Bronchial epithelial cell (primary cell): ENCODE measurements at regions not wholly inside any gene's neighbourhood (a gene's known extent, or its start where the extent isn't known, plus 50 kb on each side); places are given as distances from the start of the nearest gene placed in this dataset.
A peak's percentile ranks its signal among the peaks of the same experiment; 100 is the strongest.

Source experiments
- DNase-seq: peaks from one replicate; pipeline ENCODE4 v3.0.0-alpha.2; 2010; ENCODE audit warnings: low read depth
- FAIRE-seq: peaks from 2 replicates; lab custom pipeline; 2011; peaks lifted over from hg19 to GRCh38; lab: Jason Lieb, UNC
- H3K27me3 ChIP-seq: 2 replicates; pipeline ENCODE4 v1.5.1; 2011; ENCODE audit warnings: low read length; ENCODE audit not compliant: control insufficient read depth, insufficient read depth
- H3K36me3 ChIP-seq: 2 replicates; pipeline ENCODE4 v1.5.1; 2011; ENCODE audit warnings: low read length; ENCODE audit not compliant: control insufficient read depth, insufficient read depth
- H3K4me3 ChIP-seq: 2 replicates; pipeline ENCODE4 v1.5.1; 2011; ENCODE audit warnings: mild to moderate bottlenecking, low read depth, low read length, control low read depth
- CTCF ChIP-seq: IDR thresholded peaks from 2 replicates; pipeline ENCODE4 v1.5.1; 2011; ENCODE audit warnings: mild to moderate bottlenecking, moderate library complexity, low read length, control low read depth, inconsistent platforms; ENCODE audit not compliant: insufficient read depth, severe bottlenecking

GRCh38 chr10:83333566-83333965 lies 805.7 kb upstream of the GHITM start:
- Histone ChIP-seq H3K4me3 (no peak overlapping the region), H3K36me3 (no peaks in the 10 kb centered on the region), H3K27me3 (no peaks in the 10 kb centered on the region)
- FAIRE-seq: no peak
- no peak for TF ChIP-seq CTCF
- peak; percentile 54 for DNase-seq

- H3K4me3 ChIP-seq: no peak overlapping the region
- FAIRE-seq (no peak), DNase-seq (no peak)
- no peaks in the 10 kb centered on the region for H3K27me3 ChIP-seq
- no peak for TF ChIP-seq CTCF
- H3K36me3 ChIP-seq: no peaks in the 10 kb centered on the region
Observed at GRCh38 chr10:83343676-83344075, 795.6 kb upstream of the GHITM start.

- Histone ChIP-seq H3K36me3 (no peaks in the 10 kb centered on the region), H3K27me3 (no peaks in the 10 kb centered on the region), H3K4me3 (no peak overlapping the region)
- FAIRE-seq (no peak), DNase-seq (peak; percentile 61)
- no peak for TF ChIP-seq CTCF
Observed at GRCh38 chr10:83346266-83346910, 792.9 kb upstream of the GHITM start.

GRCh38 chr10:83352588-83352987 lies 786.7 kb upstream of the GHITM start:
- Histone ChIP-seq H3K4me3 (no peak overlapping the region), H3K36me3 (no peaks in the 10 kb centered on the region), H3K27me3 (no peaks in the 10 kb centered on the region)
- DNase-seq (no peak), FAIRE-seq (no peak)
- no peak for TF ChIP-seq CTCF

- H3K36me3 ChIP-seq: no peaks in the 10 kb centered on the region
- FAIRE-seq (no peak), DNase-seq (no peak)
- H3K4me3 ChIP-seq: no peak overlapping the region
- H3K27me3 ChIP-seq: no peaks in the 10 kb centered on the region
- TF ChIP-seq CTCF: no peak
Observed at GRCh38 chr10:83354456-83354855, 784.9 kb upstream of the GHITM start.

- DNase-seq: no peak
- Histone ChIP-seq H3K4me3 (no peak overlapping the region), H3K27me3 (no peaks in the 10 kb centered on the region), H3K36me3 (no peaks in the 10 kb centered on the region)
- no peak for FAIRE-seq
- TF ChIP-seq CTCF: no peak
Observed at GRCh38 chr10:83357004-83357403, 782.3 kb upstream of the GHITM start.
